T-helper 1 cell treated with Interleukin-12 subunit alpha and Interleukin-12 subunit beta and Interleukin-4 antibody, amounts not matched to agents 30 ng/mL and 1 ng/mL, for 36 hours (primary cell): ENCODE measurements at regions not wholly inside any gene's neighbourhood (a gene's known extent, or its start where the extent isn't known, plus 50 kb on each side); places are given as distances from the start of the nearest gene placed in this dataset.

Experiments used
- intact Hi-C: fragments of 100-400 bp; cut with micrococcal nuclease; formaldehyde crosslinking; loops from one replicate; pipeline ENCODE4 v1.15.1; 2024

DNA sequence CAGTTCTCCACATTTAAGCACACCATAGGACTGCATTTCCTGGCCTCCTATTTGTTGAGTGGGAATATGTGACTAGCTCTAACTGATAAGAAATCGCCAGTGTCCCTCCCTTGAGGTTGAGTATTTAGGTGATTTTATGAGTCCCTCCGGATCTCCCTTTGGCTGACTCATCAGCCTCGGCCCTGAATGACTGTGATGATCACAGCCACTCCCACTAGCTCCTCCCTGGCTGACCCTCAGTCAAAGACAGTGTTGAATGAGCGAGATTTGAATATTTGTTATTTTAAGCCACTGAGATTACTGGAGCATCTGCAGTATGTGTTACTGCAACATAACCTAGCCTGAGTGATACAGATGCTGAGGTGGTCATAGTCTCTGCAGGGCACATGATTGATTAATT lies 515.3 kb downstream of the EPHB1 start:
- intact Hi-C loops, result no loop called here

DNA sequence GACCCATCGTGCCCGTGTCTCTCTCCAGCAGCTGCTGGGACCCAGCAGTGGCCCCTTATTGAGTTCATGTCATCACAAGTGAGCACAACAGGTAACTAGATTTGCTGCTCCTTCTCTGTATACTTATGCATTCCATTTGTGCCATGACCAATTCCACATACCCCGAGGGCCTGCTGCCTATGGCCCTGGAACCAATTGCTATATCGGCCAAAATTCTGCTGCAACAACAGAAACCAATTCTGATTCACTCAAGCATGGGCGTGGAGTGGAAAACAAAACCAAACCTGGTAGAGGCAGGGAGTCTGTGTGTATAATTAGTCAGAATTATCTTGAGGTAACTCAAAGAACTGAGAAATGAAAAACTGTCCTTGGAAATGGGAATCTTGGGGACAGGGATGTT lies 516.6 kb downstream of the EPHB1 start:
- intact Hi-C loops, result no loop called here

DNA sequence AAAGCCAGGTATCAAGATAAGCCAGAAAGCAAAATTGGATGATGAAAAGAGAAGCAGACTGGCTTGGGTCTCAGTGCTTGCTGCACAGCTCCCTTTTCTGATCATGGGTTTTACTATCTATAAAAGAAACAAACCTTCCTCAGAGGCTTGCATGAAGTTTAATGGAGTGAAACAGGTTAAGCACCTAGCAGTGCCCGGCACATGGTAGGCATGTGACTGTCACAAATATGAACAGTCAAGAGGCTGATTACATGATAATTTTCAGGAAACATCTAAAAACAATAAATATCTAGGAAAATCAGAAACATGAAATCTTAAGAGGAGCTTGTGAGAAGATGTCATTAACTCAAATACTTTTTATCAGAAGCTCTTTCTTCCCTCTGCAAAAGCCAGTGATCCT lies 519.2 kb downstream of the EPHB1 start:
- intact Hi-C loops, result no loop called here

- intact Hi-C loops, result no loop called here
Observed at GRCh38 chr3:135324301-135324700, 529.2 kb downstream of the EPHB1 start.

GRCh38 chr3:135325096-135325495 lies 530.0 kb downstream of the EPHB1 start:
- intact Hi-C loops, result no loop called here

- intact Hi-C loops, result no loop called here
Observed at GRCh38 chr3:135325726-135326235, 530.7 kb downstream of the EPHB1 start.

- intact Hi-C loops, result no loop called here
Observed at GRCh38 chr3:135326851-135327250, 531.8 kb downstream of the EPHB1 start.

DNA sequence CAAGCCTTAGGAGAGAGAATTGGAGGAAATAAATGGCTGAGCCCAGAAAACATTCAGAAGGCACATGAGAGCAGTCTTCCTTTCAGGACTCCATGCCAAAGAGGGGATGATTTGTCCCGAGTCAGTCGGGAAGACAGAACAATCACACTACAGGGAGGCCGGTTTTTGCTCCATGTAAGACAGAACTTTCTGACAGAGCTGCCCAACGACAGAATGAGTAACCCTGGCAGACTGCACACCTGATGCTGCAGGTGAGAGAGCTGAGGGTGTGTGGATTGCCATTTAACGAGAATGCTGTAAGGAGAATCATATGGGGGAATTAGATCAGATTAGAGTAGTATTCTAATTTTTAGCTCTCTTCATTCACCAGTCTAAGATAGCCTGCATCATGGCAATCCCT lies 533.0 kb downstream of the EPHB1 start:
- intact Hi-C loops, result no loop called here

- intact Hi-C loops, result no loop called here
Observed at GRCh38 chr3:135329479-135329878, 534.4 kb downstream of the EPHB1 start.

DNA sequence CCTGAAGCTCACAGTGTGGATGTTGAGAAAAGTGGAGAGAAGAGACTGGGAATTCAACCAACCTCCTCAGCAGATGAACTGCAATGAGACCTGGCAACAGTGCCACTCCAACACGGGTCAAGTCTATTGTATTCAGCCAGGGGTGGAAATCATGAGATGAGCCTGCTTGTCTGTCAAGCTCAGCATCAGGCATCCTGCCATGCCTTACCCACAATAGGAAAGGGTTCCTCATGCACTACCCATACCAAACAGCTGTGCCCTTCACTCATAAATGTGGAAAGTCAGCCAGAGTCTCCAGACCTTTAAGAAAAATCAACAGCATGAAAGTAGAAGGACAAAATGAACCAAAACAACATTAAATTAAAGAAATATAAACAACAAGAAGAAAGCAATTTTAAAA lies 542.1 kb downstream of the EPHB1 start:
- intact Hi-C loops, result no loop called here

DNA sequence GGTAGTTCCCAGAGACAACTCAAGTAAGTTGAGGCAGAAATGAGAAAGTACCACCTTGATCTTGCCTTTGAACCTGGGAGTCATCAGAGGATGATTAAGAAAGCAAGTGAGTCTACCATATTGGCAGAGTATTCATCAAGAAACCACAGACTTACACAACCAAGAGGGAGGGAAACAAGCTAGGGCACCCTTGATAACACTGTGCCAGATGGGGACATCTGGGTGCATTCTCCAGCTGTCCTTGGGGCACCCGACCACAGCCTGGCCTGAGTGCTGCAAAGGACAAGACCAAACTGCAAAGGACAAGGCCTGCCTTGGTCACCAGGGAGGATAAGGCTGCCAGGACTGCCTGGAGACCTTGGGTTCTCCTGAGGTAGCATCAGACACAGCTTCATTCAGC lies 553.6 kb downstream of the EPHB1 start:
- intact Hi-C loops, result no loop called here

- intact Hi-C loops, result no loop called here
Observed at GRCh38 chr3:135349254-135349948, 554.3 kb downstream of the EPHB1 start.

- intact Hi-C loops, result no loop called here
Observed at GRCh38 chr3:135352213-135352612, 557.2 kb downstream of the EPHB1 start.

GRCh38 chr3:135362889-135363288 lies 567.8 kb downstream of the EPHB1 start:
- intact Hi-C loops, result no loop called here

DNA sequence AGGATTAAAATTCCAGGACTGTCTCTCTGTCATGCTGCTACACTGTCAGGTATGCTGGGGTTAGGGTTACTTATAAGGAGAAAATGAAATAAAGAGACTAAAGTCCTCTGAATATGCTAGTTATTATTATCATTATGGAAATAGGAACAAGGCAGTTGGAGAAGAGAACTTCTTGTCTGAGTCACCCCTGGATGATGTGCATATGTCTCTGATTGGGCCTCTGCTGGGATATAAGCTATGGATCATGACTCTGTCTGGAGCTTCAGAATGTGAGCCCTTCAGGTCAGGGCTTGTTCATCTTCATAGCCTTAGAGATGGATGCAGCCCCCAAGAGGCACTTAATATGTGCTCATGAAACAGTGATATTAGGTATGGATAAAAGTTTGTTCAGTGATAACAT lies 569.6 kb downstream of the EPHB1 start:
- intact Hi-C loops, result no loop called here

DNA sequence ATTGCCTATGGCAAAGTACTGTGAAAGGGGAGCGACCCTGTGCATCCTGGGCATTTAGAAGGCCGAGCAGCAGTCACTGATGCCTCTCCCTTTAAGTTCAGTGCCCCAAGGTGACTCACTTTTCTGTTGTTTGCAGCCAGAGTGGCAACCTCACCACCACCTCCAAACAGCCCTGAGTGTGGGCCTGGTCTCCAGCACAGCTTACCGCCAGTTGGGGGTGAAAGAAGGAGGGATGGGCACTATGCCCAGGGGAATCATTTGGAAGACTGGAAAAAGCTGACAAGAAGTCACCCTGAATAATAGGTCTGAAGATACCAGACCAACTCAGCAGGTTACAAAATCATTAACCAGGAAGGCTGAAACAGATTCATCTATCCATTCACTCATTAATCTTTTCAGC lies 571.8 kb downstream of the EPHB1 start:
- intact Hi-C loops, result no loop called here

DNA sequence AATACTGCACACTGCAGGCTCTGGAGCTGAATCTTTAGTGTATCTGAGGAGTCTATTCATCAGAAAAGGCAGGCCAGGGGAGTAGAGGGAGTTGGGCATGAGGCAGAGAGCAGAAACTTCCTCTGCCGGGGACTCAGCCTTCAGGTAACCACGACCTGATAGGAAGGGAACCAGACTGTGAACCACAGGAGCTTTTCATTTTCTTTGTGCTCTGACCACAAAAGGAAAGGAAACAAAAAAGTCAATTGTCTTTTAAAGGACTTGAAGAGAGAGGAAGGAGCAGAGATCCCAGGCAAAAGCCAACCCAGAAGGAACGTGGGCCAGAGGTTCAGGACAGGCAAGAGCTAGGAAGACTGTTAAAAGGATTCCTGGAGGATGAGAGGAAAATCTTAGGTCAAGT lies 573.3 kb downstream of the EPHB1 start:
- intact Hi-C loops, result no loop called here

DNA sequence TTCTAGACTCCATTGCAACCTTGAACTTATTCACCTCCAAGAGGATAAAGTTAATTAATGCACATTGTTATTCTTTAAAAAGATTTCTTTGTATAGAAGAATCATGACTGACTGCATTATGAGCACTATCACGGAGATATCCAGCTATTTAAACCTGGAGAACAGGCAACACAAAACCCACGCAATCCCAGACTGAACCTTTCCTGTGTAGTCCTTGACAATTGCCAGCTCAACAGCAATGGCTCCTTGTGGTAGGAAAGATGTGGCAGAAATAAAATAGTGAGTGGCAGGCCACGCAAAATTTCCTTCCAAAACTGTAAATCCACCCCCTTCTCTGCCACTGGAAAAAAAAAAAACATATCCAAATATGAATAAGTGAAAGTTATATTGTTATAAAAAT lies 573.7 kb downstream of the EPHB1 start:
- intact Hi-C loops, result no loop called here

DNA sequence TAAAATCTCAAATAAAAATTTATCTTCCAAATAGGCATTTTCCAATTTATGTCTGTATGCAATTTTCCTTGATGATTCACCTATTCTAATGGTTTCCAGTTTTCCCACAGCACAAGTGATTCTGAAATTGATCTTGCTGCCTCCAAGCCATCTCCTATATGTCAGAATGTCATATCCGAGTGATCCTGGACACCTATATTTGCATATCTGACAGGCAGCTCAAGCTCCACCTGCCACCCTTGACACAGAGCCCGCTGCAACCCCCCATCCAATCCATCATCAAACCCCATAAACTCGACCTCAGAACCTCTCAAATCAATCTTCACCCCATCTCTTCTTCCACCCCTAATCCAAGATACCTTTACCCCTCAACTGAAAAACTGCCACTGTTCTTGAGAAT lies 579.5 kb downstream of the EPHB1 start:
- intact Hi-C loops, result no loop called here

GRCh38 chr3:135382188-135382587 lies 583.3 kb upstream of the PPP2R3A start:
- intact Hi-C loops, result no loop called here

- intact Hi-C loops, result no loop called here
Observed at GRCh38 chr3:135382621-135383020, 582.9 kb upstream of the PPP2R3A start.

- intact Hi-C loops, result no loop called here
Observed at GRCh38 chr3:135383301-135383700, 582.2 kb upstream of the PPP2R3A start.

GRCh38 chr3:135392151-135392550 lies 573.4 kb upstream of the PPP2R3A start:
- intact Hi-C loops, result no loop called here

DNA sequence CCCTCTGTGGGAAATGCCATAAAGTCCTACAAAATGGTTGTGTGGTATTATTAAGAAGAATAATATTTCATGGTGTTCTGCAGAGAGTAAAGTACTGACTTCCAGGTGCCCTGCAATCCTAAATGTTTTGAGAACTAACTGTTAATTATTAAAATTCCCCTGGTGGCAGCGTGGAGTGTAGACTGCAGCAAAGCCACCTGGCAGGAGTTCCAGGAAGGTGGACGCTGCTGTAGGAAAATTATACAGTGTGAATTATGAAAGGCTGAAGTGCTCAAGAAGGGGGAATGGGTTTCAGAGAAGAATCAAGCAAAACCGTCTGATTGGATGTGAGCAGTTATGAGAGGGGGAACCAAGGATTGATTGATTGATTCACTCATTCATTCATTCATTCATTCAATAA lies 572.4 kb upstream of the PPP2R3A start:
- intact Hi-C loops, result no loop called here
